Panc1 (cell line): ENCODE measurements at regions not wholly inside any gene's neighbourhood (a gene's known extent, or its start where the extent isn't known, plus 50 kb on each side); places are given as distances from the start of the nearest gene placed in this dataset.

Source experiments
- POLR2AphosphoS5 ChIP-seq: IDR thresholded peaks from 2 replicates; pipeline ENCODE4 v1.6.1; 2012; ENCODE audit warnings: mild to moderate bottlenecking, low read depth, low read length, moderate library complexity
- SIN3A ChIP-seq: IDR thresholded peaks from 2 replicates; pipeline ENCODE4 v1.6.1; 2012; ENCODE audit warnings: low read depth, mild to moderate bottlenecking, low read length, moderate library complexity, borderline replicate concordance; ENCODE audit not compliant: insufficient read depth
- TF ChIP-seq, protein P1 (sequence below): fragments of 450-650 bp; IDR thresholded peaks from 2 replicates; pipeline ENCODE4 v1.5.1; 2017; ENCODE audit warnings: mild to moderate bottlenecking
- TF ChIP-seq, protein P2 (sequence below), 2 experiments: IDR thresholded peaks; 2 replicates each; pipeline ENCODE4 v1.6.1; 2011 to 2012; ENCODE audit warnings: low read depth in 2 of 2, control low read depth in 1 of 2, low read length in 1 of 2, mild to moderate bottlenecking in 1 of 2, moderate library complexity in 1 of 2; ENCODE audit not compliant: insufficient read depth in 1 of 2

DNA sequence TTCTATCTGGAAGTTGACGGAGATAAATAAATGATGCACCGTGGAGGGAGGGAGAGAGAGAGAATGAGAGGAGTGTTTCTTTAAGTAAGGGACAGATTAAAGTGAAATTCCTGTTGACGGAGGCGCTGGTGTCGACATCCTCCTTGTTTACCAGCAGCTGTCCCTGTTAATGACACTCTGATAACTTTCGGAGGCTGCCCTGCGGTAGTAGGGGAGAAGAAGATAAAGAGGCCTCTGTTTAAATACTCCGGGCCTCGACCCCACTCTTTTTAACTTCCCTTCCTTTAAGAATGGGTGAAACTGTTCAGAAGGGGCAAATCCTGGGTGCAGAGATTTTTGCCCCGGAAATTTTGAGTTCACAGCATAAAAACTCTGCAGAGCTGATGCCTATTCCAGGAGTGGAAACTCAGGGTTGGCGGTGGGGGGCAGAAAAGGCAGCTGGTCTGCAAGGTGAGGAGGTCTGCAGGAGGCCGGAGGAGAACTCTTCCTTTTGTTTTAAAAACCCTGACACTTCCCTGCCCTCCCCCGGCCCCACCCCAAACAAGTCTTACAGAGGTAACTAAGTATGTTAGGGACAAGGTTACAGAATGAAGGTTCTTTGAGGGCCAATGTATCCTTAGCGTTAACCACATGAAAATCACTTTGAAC lies 276.6 kb upstream of the NR2F2 start:
- TF ChIP-seq, protein P1, sequence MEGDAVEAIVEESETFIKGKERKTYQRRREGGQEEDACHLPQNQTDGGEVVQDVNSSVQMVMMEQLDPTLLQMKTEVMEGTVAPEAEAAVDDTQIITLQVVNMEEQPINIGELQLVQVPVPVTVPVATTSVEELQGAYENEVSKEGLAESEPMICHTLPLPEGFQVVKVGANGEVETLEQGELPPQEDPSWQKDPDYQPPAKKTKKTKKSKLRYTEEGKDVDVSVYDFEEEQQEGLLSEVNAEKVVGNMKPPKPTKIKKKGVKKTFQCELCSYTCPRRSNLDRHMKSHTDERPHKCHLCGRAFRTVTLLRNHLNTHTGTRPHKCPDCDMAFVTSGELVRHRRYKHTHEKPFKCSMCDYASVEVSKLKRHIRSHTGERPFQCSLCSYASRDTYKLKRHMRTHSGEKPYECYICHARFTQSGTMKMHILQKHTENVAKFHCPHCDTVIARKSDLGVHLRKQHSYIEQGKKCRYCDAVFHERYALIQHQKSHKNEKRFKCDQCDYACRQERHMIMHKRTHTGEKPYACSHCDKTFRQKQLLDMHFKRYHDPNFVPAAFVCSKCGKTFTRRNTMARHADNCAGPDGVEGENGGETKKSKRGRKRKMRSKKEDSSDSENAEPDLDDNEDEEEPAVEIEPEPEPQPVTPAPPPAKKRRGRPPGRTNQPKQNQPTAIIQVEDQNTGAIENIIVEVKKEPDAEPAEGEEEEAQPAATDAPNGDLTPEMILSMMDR, result no peak
- TF ChIP-seq POLR2AphosphoS5 (no peak), SIN3A (no peak)
- TF ChIP-seq, protein P2, sequence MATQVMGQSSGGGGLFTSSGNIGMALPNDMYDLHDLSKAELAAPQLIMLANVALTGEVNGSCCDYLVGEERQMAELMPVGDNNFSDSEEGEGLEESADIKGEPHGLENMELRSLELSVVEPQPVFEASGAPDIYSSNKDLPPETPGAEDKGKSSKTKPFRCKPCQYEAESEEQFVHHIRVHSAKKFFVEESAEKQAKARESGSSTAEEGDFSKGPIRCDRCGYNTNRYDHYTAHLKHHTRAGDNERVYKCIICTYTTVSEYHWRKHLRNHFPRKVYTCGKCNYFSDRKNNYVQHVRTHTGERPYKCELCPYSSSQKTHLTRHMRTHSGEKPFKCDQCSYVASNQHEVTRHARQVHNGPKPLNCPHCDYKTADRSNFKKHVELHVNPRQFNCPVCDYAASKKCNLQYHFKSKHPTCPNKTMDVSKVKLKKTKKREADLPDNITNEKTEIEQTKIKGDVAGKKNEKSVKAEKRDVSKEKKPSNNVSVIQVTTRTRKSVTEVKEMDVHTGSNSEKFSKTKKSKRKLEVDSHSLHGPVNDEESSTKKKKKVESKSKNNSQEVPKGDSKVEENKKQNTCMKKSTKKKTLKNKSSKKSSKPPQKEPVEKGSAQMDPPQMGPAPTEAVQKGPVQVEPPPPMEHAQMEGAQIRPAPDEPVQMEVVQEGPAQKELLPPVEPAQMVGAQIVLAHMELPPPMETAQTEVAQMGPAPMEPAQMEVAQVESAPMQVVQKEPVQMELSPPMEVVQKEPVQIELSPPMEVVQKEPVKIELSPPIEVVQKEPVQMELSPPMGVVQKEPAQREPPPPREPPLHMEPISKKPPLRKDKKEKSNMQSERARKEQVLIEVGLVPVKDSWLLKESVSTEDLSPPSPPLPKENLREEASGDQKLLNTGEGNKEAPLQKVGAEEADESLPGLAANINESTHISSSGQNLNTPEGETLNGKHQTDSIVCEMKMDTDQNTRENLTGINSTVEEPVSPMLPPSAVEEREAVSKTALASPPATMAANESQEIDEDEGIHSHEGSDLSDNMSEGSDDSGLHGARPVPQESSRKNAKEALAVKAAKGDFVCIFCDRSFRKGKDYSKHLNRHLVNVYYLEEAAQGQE (IDR thresholded peaks at IDR 0.05; ENCODE audit: insufficient read depth in 1 of 2, low read depth in 2 of 2, low read length in 1 of 2), result no peak
